H9 (cell line): ENCODE measurements at regions not wholly inside any gene's neighbourhood (a gene's known extent, or its start where the extent isn't known, plus 50 kb on each side); places are given as distances from the start of the nearest gene placed in this dataset.

ENCODE experiments used
- DNase-seq: peaks from one replicate; pipeline ENCODE4 v3.0.0-alpha.2; 2017
- H2AFZ ChIP-seq: one replicate; pipeline ENCODE4 v1.6.1; 2013; ENCODE audit warnings: mild to moderate bottlenecking, low read length, control low read depth, moderate library complexity
- H2AK5ac ChIP-seq: 2 replicates; pipeline ENCODE4 v1.6.1; 2013; ENCODE audit warnings: low read length, control low read depth, mixed read lengths; ENCODE audit not compliant: insufficient read length
- H2BK120ac ChIP-seq: one replicate; pipeline ENCODE4 v1.6.1; 2013; ENCODE audit warnings: low read depth, mild to moderate bottlenecking, low read length, control low read depth, inconsistent platforms; ENCODE audit not compliant: poor library complexity, severe bottlenecking
- H2BK12ac ChIP-seq: 2 replicates; pipeline ENCODE4 v1.6.1; 2013; ENCODE audit warnings: low read length, control low read depth, mixed read lengths, low read depth; ENCODE audit not compliant: insufficient read length
- H2BK15ac ChIP-seq: 2 replicates; pipeline ENCODE4 v1.6.1; 2013; ENCODE audit warnings: low read depth, low read length, control low read depth
- H2BK20ac ChIP-seq: one replicate; pipeline ENCODE4 v1.6.1; 2013; ENCODE audit warnings: low read depth, mild to moderate bottlenecking, low read length, control low read depth, inconsistent platforms; ENCODE audit not compliant: poor library complexity, severe bottlenecking
- H2BK5ac ChIP-seq: 2 replicates; pipeline ENCODE4 v1.6.1; 2013; ENCODE audit warnings: low read length, control low read depth, mixed read lengths; ENCODE audit not compliant: insufficient read length
- H3K14ac ChIP-seq: 2 replicates; pipeline ENCODE4 v1.6.1; 2013; ENCODE audit warnings: low read length, control low read depth; ENCODE audit not compliant: insufficient read depth
- H3K18ac ChIP-seq: 2 replicates; pipeline ENCODE4 v1.6.1; 2013; ENCODE audit warnings: low read depth, mild to moderate bottlenecking, mixed read lengths, low read length, control low read depth; ENCODE audit not compliant: insufficient read length
- H3K23ac ChIP-seq: 2 replicates; pipeline ENCODE4 v1.6.1; 2013; ENCODE audit warnings: low read length, control low read depth, mixed read lengths, low read depth; ENCODE audit not compliant: insufficient read length
- H3K23me2 ChIP-seq: 2 replicates; pipeline ENCODE4 v1.6.1; 2013; ENCODE audit warnings: low read depth, mild to moderate bottlenecking, mixed read lengths, low read length, control low read depth; ENCODE audit not compliant: insufficient read length, poor library complexity, severe bottlenecking
- H3K27ac ChIP-seq: 2 replicates; pipeline ENCODE4 v1.5.1; 2013; ENCODE audit warnings: low read length, control low read depth, mixed read lengths, low read depth; ENCODE audit not compliant: insufficient read length
- H3K27me3 ChIP-seq: 2 replicates; pipeline ENCODE4 v1.6.1; 2013; ENCODE audit warnings: low read length, control low read depth, inconsistent platforms; ENCODE audit not compliant: insufficient read depth
- H3K4ac ChIP-seq: 2 replicates; pipeline ENCODE4 v1.6.1; 2013; ENCODE audit warnings: low read depth, mild to moderate bottlenecking, control low read depth, inconsistent platforms, low read length, moderate library complexity
- H3K4me1 ChIP-seq: 2 replicates; pipeline ENCODE4 v1.6.1; 2013; ENCODE audit warnings: low read length, control low read depth, inconsistent platforms; ENCODE audit not compliant: insufficient read depth
- H3K4me2 ChIP-seq: 2 replicates; pipeline ENCODE4 v1.6.1; 2013; ENCODE audit warnings: low read length, control low read depth, mixed read lengths; ENCODE audit not compliant: insufficient read length, insufficient read depth
- H3K56ac ChIP-seq: 2 replicates; pipeline ENCODE4 v1.6.1; 2013; ENCODE audit warnings: low read depth, mild to moderate bottlenecking, mixed read lengths, low read length, control low read depth; ENCODE audit not compliant: insufficient read length
- H3K79me1 ChIP-seq: 2 replicates; pipeline ENCODE4 v1.6.1; 2013; ENCODE audit warnings: low read depth, mild to moderate bottlenecking, moderate library complexity, low read length, control low read depth, inconsistent platforms; ENCODE audit not compliant: insufficient read depth, poor library complexity, severe bottlenecking
- H3K79me2 ChIP-seq: 2 replicates; pipeline ENCODE4 v1.6.1; 2013; ENCODE audit warnings: low read length, control low read depth, inconsistent platforms; ENCODE audit not compliant: insufficient read depth
- H3K9ac ChIP-seq: 2 replicates; pipeline ENCODE4 v1.6.1; 2013; ENCODE audit warnings: low read length, control low read depth, mixed read lengths; ENCODE audit not compliant: insufficient read length; ENCODE audit errors: extremely low read depth
- H3K9me3 ChIP-seq: one replicate; pipeline ENCODE4 v1.6.1; 2013; ENCODE audit warnings: low read depth, low read length, inconsistent platforms; ENCODE audit not compliant: control insufficient read depth
- H3T11ph ChIP-seq: one replicate; pipeline ENCODE4 v1.6.1; 2013; ENCODE audit warnings: mild to moderate bottlenecking, low read length, control low read depth, inconsistent platforms
- H4K20me1 ChIP-seq: one replicate; pipeline ENCODE4 v1.6.1; 2013; ENCODE audit not compliant: control insufficient read depth, insufficient read length, insufficient read depth
- H4K5ac ChIP-seq: 2 replicates; pipeline ENCODE4 v1.6.1; 2013; ENCODE audit warnings: low read depth, mild to moderate bottlenecking, mixed read lengths, low read length, control low read depth; ENCODE audit not compliant: insufficient read length
- H4K8ac ChIP-seq: replicated peaks from 2 replicates; pipeline ENCODE4 v1.6.1; 2013; ENCODE audit warnings: low read length, control low read depth, mixed read lengths, low read depth; ENCODE audit not compliant: insufficient read length
- H4K91ac ChIP-seq: 2 replicates; pipeline ENCODE4 v1.6.1; 2013; ENCODE audit warnings: low read depth, mild to moderate bottlenecking, moderate library complexity, mixed read lengths, low read length, control low read depth; ENCODE audit not compliant: insufficient read length
- H3K27ac Mint-ChIP-seq, 3 experiments: 2 replicates in 2 of 3; 3 replicates in 1 of 3; pipeline ENCODE4 v1.8.0; 2020 to 2021; ENCODE audit warnings: mixed read lengths in 3 of 3, mild to moderate bottlenecking in 1 of 3, moderate library complexity in 1 of 3
- H3K27me3 Mint-ChIP-seq: 2 replicates; pipeline ENCODE4 v1.8.0; 2021; ENCODE audit warnings: low read depth, mild to moderate bottlenecking, moderate library complexity, mixed read lengths
- H3K36me3 Mint-ChIP-seq, 3 experiments: 2 replicates in 2 of 3; 3 replicates in 1 of 3; pipeline ENCODE4 v1.8.0; 2020 to 2021; ENCODE audit warnings: low read depth in 3 of 3, mixed read lengths in 3 of 3; ENCODE audit not compliant: insufficient read depth in 1 of 3
- H3K4me1 Mint-ChIP-seq, 2 experiments: 2 replicates each; pipeline ENCODE4 v1.8.0; 2020; ENCODE audit warnings: mixed read lengths in 2 of 2
- H3K4me3 Mint-ChIP-seq, 2 experiments: 2 replicates in 1 of 2; 3 replicates in 1 of 2; pipeline ENCODE4 v1.8.0; 2020 to 2021; ENCODE audit warnings: mild to moderate bottlenecking in 2 of 2, mixed read lengths in 2 of 2, moderate library complexity in 1 of 2
- H3K9me3 Mint-ChIP-seq, 2 experiments: 2 replicates in 1 of 2; 3 replicates in 1 of 2; pipeline ENCODE4 v1.8.0; 2020; ENCODE audit warnings: mild to moderate bottlenecking in 2 of 2, mixed read lengths in 2 of 2, moderate library complexity in 1 of 2
- WGBS: extraction: QIAGEN DNeasy Blood & Tissue Kit; methylation state at CpG from one replicate; pipeline ENCODE4 v1.1.7; 2013; ENCODE audit warnings: missing lambda C conversion rate, low lambda C conversion rate, mixed read lengths; ENCODE audit not compliant: insufficient read length; ENCODE audit errors: extremely low coverage; 5-methylcytosine and 5-hydroxymethylcytosine counted together
- TF ChIP-seq, protein P1 (sequence below): fragments of 200-600 bp; sonication (generic); conservative IDR thresholded peaks from 3 replicates; pipeline ENCODE4 v1.8.0; 2021; ENCODE audit warnings: antibody characterized with exemption, mild to moderate bottlenecking

DNA sequence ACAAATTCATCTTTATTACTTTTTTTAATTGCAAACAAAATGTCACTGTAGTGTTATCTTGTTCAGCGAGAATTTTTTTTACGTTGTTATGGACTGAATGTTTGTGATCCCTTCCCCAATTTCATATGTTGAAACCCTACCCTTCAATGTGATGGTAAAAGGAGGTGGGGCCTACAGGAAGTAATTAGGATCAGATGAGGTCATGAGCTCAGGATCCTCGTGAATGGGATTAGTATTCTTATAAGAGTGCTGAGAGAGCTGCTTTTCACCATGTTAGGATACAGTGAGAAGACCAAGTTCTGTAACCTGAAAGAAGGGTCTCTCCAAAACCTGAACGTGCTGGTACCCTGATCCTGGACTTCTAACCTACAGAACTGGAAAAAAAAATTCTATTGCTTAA is 646.0 kb upstream of the TMPRSS15 start:
- no peak overlapping the region for H3K27ac ChIP-seq
- H2AFZ ChIP-seq, result no peak overlapping the region
- Mint-ChIP-seq H3K36me3 (peaks cover 0 to 5% (median 5%) of the 10 kb centered on the region in 3 experiments; a peak in 5 of 7 replicates), H3K4me1 (peaks cover 0 to 3% of the 10 kb centered on the region in 2 experiments; a peak in 1 of 4 replicates), H3K27me3 (no peaks in the 10 kb centered on the region), H3K4me3 (no peak overlapping the region), H3K9me3 (peaks cover 5 to 12% of the 10 kb centered on the region in 2 experiments; a peak in 4 of 5 replicates), H3K27ac (no peak overlapping the region)
- no peaks in the 10 kb centered on the region for H3K23me2 ChIP-seq
- no peaks in the 10 kb centered on the region for H3K79me2 ChIP-seq
- H3K56ac ChIP-seq, result no peak overlapping the region
- no peak for DNase-seq
- no peak overlapping the region for H2AK5ac ChIP-seq
- TF ChIP-seq, protein P1, sequence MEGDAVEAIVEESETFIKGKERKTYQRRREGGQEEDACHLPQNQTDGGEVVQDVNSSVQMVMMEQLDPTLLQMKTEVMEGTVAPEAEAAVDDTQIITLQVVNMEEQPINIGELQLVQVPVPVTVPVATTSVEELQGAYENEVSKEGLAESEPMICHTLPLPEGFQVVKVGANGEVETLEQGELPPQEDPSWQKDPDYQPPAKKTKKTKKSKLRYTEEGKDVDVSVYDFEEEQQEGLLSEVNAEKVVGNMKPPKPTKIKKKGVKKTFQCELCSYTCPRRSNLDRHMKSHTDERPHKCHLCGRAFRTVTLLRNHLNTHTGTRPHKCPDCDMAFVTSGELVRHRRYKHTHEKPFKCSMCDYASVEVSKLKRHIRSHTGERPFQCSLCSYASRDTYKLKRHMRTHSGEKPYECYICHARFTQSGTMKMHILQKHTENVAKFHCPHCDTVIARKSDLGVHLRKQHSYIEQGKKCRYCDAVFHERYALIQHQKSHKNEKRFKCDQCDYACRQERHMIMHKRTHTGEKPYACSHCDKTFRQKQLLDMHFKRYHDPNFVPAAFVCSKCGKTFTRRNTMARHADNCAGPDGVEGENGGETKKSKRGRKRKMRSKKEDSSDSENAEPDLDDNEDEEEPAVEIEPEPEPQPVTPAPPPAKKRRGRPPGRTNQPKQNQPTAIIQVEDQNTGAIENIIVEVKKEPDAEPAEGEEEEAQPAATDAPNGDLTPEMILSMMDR, result no peak
- no peak overlapping the region for H4K8ac ChIP-seq
- no peak overlapping the region for H4K91ac ChIP-seq
- WGBS, result no CpG with 5 or more reads among the region's 4 CpGs
- no peak overlapping the region for H3K4me2 ChIP-seq
- H2BK12ac ChIP-seq, result no peak overlapping the region
- no peaks in the 10 kb centered on the region for H4K20me1 ChIP-seq
- H3K4me1 ChIP-seq, result no peaks in the 10 kb centered on the region
- H3K14ac ChIP-seq, result no peak overlapping the region
- H3K27me3 ChIP-seq, result no peaks in the 10 kb centered on the region
- no peak overlapping the region for H3T11ph ChIP-seq
- H3K18ac ChIP-seq, result no peak overlapping the region
- no peak overlapping the region for H2BK15ac ChIP-seq
- H3K4ac ChIP-seq, result no peak overlapping the region
- H2BK20ac ChIP-seq, result no peak overlapping the region
- H3K9me3 ChIP-seq, result no peaks in the 10 kb centered on the region
- H3K79me1 ChIP-seq, result no peaks in the 10 kb centered on the region
- H3K23ac ChIP-seq, result no peak overlapping the region
- no peak overlapping the region for H3K9ac ChIP-seq
- no peak overlapping the region for H2BK5ac ChIP-seq
- H4K5ac ChIP-seq, result no peak overlapping the region
- no peak overlapping the region for H2BK120ac ChIP-seq
